Left renal cortex interstitium (tissue), 4 donors: ENCODE measurements at regions not wholly inside any gene's neighbourhood (a gene's known extent, or its start where the extent isn't known, plus 50 kb on each side); places are given as distances from the start of the nearest gene placed in this dataset.
"Not testable (repeated sequence)": the region's sequence is repeated elsewhere in the genome, so short reads cannot be mapped to it uniquely, and the experiment has no call there.

Source experiments
- DNase-seq, 4 donors: peaks; one replicate each; pipeline ENCODE4 v3.0.0-alpha.2; 2013; ENCODE audit warnings: low read depth in 4 of 4, low spot score in 2 of 4, missing footprints in 1 of 4

GRCh38 chr2:172284209-172284608 lies 143.2 kb upstream of the ITGA6 start:
- DNase-seq, result no peak

- DNase-seq, result no peak
Measured at GRCh38 chr2:172285010-172285621, 142.3 kb upstream of the ITGA6 start.

- DNase-seq, result no peak
Measured at GRCh38 chr2:172285760-172286159, 141.6 kb upstream of the ITGA6 start.

GRCh38 chr2:172287190-172287589 lies 140.2 kb upstream of the ITGA6 start:
- no peak for DNase-seq

GRCh38 chr2:172287605-172288315 lies 139.6 kb upstream of the ITGA6 start:
- DNase-seq, result no peak

- DNase-seq, result no peak
Measured at GRCh38 chr2:172288603-172289002, 138.8 kb upstream of the ITGA6 start.

GRCh38 chr2:172293952-172294351 lies 133.4 kb upstream of the ITGA6 start:
- DNase-seq, result no peak

- no peak for DNase-seq
Measured at GRCh38 chr2:172294983-172295382, 132.4 kb upstream of the ITGA6 start.

GRCh38 chr2:172295677-172296076 lies 131.7 kb upstream of the ITGA6 start:
- DNase-seq, result no peak

- DNase-seq, result no peak
Measured at GRCh38 chr2:172296267-172297046, 130.9 kb upstream of the ITGA6 start.

- DNase-seq, result no peak
Measured at GRCh38 chr2:172297531-172297930, 129.9 kb upstream of the ITGA6 start.

- DNase-seq, result no peak
Measured at GRCh38 chr2:172297950-172298349, 129.4 kb upstream of the ITGA6 start.

GRCh38 chr2:172299741-172300140 lies 127.6 kb upstream of the ITGA6 start:
- no peak for DNase-seq

- no peak for DNase-seq
Measured at GRCh38 chr2:172300851-172301250, 126.5 kb upstream of the ITGA6 start.

- DNase-seq, result no peak
Measured at GRCh38 chr2:172305066-172305465, 122.3 kb upstream of the ITGA6 start.

GRCh38 chr2:172307800-172308199 lies 119.6 kb upstream of the ITGA6 start:
- DNase-seq, result no peak

GRCh38 chr2:172308253-172308935 lies 119.0 kb upstream of the ITGA6 start:
- no peak for DNase-seq

GRCh38 chr2:172311921-172312345 lies 115.5 kb upstream of the ITGA6 start:
- DNase-seq, result no peak

- DNase-seq, result no peak
Measured at GRCh38 chr2:172313715-172314341, 113.6 kb upstream of the ITGA6 start.

- not testable (repeated sequence) for DNase-seq
Measured at GRCh38 chr2:172315070-172315469, 112.3 kb upstream of the ITGA6 start.

- DNase-seq, result no peak
Measured at GRCh38 chr2:172322049-172322448, 105.3 kb upstream of the ITGA6 start.
